ENCODE measurements at regions not wholly inside any gene's neighbourhood (a gene's known extent, or its start where the extent isn't known, plus 50 kb on each side); places are given as distances from the start of the nearest gene placed in this dataset.

GRCh38 chr17:13104576-13104975 lies 86.7 kb upstream of the ELAC2 start:
- TF ChIP-seq CTCF (IDR thresholded peaks at IDR 0.05) (no peak), POLR2A (IDR thresholded peaks at IDR 0.05) (no peak), EP300 (IDR thresholded peaks at IDR 0.05) (no peak)
